ENCODE measurements at regions not wholly inside any gene's neighbourhood (a gene's known extent, or its start where the extent isn't known, plus 50 kb on each side); places are given as distances from the start of the nearest gene placed in this dataset.

- Mint-ChIP-seq H3K36me3 (ENCODE audit: low read depth) (no peaks in the 10 kb centered on the region), H3K9me3 (peaks cover 15% of the 10 kb centered on the region), H3K27me3 (ENCODE audit: low read depth) (no peaks in the 10 kb centered on the region), H3K27ac (no peak overlapping the region), H3K4me1 (ENCODE audit: low read depth) (no peaks in the 10 kb centered on the region), H3K4me3 (ENCODE audit: low read depth) (no peak overlapping the region)
- intact Hi-C loops (cut with micrococcal nuclease), result no loop called here
- no peak for DNase-seq (ENCODE audit: low spot score)
Observed at GRCh38 chr15:52994290-52994689, 204.2 kb upstream of the ONECUT1 start.

- Mint-ChIP-seq H3K27me3 (ENCODE audit: low read depth) (no peaks in the 10 kb centered on the region), H3K4me1 (ENCODE audit: low read depth) (no peaks in the 10 kb centered on the region), H3K4me3 (ENCODE audit: low read depth) (no peak overlapping the region), H3K27ac (no peak overlapping the region), H3K9me3 (no peaks in the 10 kb centered on the region), H3K36me3 (ENCODE audit: low read depth) (no peaks in the 10 kb centered on the region)
- DNase-seq (ENCODE audit: low spot score), result no peak
- intact Hi-C loops (cut with micrococcal nuclease), result no loop called here
Observed at GRCh38 chr15:52984507-52984906, 194.4 kb upstream of the ONECUT1 start.

DNA sequence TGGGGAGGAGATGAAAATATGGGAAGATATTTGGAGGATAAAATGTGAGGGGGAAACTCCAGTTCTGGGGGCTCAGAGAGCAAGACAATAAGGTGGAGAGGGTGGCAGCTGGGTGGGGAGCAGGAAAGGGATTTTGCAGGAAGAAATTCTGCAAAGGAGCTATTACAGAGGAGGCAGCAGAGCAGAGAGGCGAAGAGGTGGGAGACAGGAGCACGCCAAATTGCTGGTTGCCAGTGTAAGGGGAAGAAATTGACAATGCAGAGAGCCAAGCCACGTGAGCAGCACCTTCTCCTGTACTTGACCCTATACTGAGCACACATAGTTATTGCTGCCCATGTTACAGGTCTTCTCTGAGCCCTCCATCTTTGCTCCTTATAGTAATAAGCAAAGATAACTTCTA, 190.3 kb upstream of the ONECUT1 start:
- H3K9me3 Mint-ChIP-seq, result no peaks in the 10 kb centered on the region
- no peaks in the 10 kb centered on the region for H3K4me1 Mint-ChIP-seq (ENCODE audit: low read depth)
- H3K27me3 Mint-ChIP-seq (ENCODE audit: low read depth), result no peaks in the 10 kb centered on the region
- DNase-seq (ENCODE audit: low spot score), result no peak
- intact Hi-C loops (cut with micrococcal nuclease), result no loop called here
- H3K27ac Mint-ChIP-seq, result no peak overlapping the region
- H3K36me3 Mint-ChIP-seq (ENCODE audit: low read depth), result no peaks in the 10 kb centered on the region
- H3K4me3 Mint-ChIP-seq (ENCODE audit: low read depth), result no peak overlapping the region

DNA sequence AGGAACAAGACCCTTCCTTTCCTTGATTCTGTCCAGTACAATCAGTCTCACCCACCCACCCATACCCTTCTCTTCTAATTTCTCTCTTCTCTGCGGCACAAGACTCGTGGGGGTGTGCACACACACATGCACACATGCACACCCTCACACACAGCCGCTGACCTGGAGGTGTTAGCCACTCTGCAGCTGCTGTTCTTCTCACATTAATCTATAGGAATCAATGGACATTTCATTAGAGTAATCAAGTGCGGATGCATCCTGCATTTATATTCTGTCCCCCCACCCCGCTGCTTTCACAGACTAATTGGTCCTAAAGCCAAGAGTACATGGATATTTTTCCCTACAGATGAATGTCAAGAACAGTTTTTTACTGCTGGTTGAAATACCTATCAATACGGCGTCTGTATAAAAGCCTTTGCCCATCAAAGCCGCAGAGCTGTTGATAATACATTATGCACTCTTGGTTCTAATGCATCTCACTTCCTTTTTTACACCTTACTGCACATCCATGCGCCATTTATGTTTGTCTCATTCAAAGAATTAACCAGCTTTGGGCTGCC, 186.5 kb upstream of the ONECUT1 start:
- H3K27ac Mint-ChIP-seq, result no peak overlapping the region
- no peaks in the 10 kb centered on the region for H3K27me3 Mint-ChIP-seq (ENCODE audit: low read depth)
- intact Hi-C loops (cut with micrococcal nuclease), result no loop called here
- H3K36me3 Mint-ChIP-seq (ENCODE audit: low read depth), result no peaks in the 10 kb centered on the region
- no peak overlapping the region for H3K4me3 Mint-ChIP-seq (ENCODE audit: low read depth)
- no peak for DNase-seq (ENCODE audit: low spot score)
- no peaks in the 10 kb centered on the region for H3K4me1 Mint-ChIP-seq (ENCODE audit: low read depth)
- H3K9me3 Mint-ChIP-seq, result no peaks in the 10 kb centered on the region

DNA sequence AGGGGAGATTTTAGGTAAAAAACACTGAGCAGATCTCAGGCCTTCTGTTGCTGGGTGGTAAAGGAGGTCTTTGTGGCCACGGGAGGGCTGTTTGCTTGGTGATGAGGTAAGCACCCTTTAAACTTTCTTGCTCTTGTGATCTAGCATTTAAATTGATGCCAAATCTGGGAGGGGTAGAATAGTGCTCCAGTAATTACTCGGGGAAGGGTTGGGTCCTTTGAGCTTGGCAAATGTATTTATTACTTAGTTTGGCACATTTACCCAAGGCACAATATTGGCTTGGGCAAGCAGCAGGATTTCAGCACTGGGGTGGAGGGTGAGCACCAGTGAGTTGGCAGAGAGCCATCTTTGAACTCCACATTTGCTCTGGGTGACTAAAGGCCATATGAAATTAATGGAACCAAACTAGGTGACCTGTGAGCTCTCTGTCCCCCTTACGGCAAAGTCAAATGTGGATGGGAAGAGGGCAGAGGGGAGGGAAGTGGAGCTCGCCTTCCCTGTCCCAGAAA, 185.9 kb upstream of the ONECUT1 start:
- Mint-ChIP-seq H3K36me3 (ENCODE audit: low read depth) (no peaks in the 10 kb centered on the region), H3K4me3 (ENCODE audit: low read depth) (no peak overlapping the region), H3K27me3 (ENCODE audit: low read depth) (no peaks in the 10 kb centered on the region), H3K27ac (no peak overlapping the region), H3K4me1 (ENCODE audit: low read depth) (no peaks in the 10 kb centered on the region), H3K9me3 (no peaks in the 10 kb centered on the region)
- intact Hi-C loops (cut with micrococcal nuclease), result no loop called here
- DNase-seq (ENCODE audit: low spot score), result no peak

GRCh38 chr15:52963865-52964264, 173.7 kb upstream of the ONECUT1 start:
- Mint-ChIP-seq H3K4me1 (ENCODE audit: low read depth) (no peaks in the 10 kb centered on the region), H3K4me3 (ENCODE audit: low read depth) (no peak overlapping the region), H3K36me3 (ENCODE audit: low read depth) (no peaks in the 10 kb centered on the region), H3K27me3 (ENCODE audit: low read depth) (no peaks in the 10 kb centered on the region), H3K9me3 (no peaks in the 10 kb centered on the region), H3K27ac (no peak overlapping the region)
- intact Hi-C loops (cut with micrococcal nuclease), result no loop called here
- DNase-seq (ENCODE audit: low spot score), result no peak

GRCh38 chr15:52960283-52960682, 170.1 kb upstream of the ONECUT1 start:
- no peaks in the 10 kb centered on the region for H3K4me1 Mint-ChIP-seq (ENCODE audit: low read depth)
- no peak overlapping the region for H3K4me3 Mint-ChIP-seq (ENCODE audit: low read depth)
- DNase-seq (ENCODE audit: low spot score), result no peak
- no peak overlapping the region for H3K27ac Mint-ChIP-seq
- H3K36me3 Mint-ChIP-seq (ENCODE audit: low read depth), result no peaks in the 10 kb centered on the region
- H3K9me3 Mint-ChIP-seq, result no peaks in the 10 kb centered on the region
- intact Hi-C loops (cut with micrococcal nuclease), result no loop called here
- no peaks in the 10 kb centered on the region for H3K27me3 Mint-ChIP-seq (ENCODE audit: low read depth)

GRCh38 chr15:52943746-52944145, 153.6 kb upstream of the ONECUT1 start:
- H3K27me3 Mint-ChIP-seq (ENCODE audit: low read depth), result no peaks in the 10 kb centered on the region
- no peaks in the 10 kb centered on the region for H3K9me3 Mint-ChIP-seq
- no peaks in the 10 kb centered on the region for H3K4me1 Mint-ChIP-seq (ENCODE audit: low read depth)
- H3K4me3 Mint-ChIP-seq (ENCODE audit: low read depth), result no peak overlapping the region
- intact Hi-C loops (cut with micrococcal nuclease), result no loop called here
- no peaks in the 10 kb centered on the region for H3K36me3 Mint-ChIP-seq (ENCODE audit: low read depth)
- no peak for DNase-seq (ENCODE audit: low spot score)
- H3K27ac Mint-ChIP-seq, result no peak overlapping the region

GRCh38 chr15:52936489-52936888, 146.4 kb upstream of the ONECUT1 start:
- intact Hi-C loops (cut with micrococcal nuclease), result no loop called here
- Mint-ChIP-seq H3K4me3 (ENCODE audit: low read depth) (no peak overlapping the region), H3K36me3 (ENCODE audit: low read depth) (no peaks in the 10 kb centered on the region), H3K4me1 (ENCODE audit: low read depth) (no peaks in the 10 kb centered on the region), H3K27ac (no peak overlapping the region), H3K9me3 (no peaks in the 10 kb centered on the region), H3K27me3 (ENCODE audit: low read depth) (no peaks in the 10 kb centered on the region)
- no peak for DNase-seq (ENCODE audit: low spot score)

GRCh38 chr15:52925130-52925529, 135.0 kb upstream of the ONECUT1 start:
- no peak overlapping the region for H3K27ac Mint-ChIP-seq
- no peaks in the 10 kb centered on the region for H3K36me3 Mint-ChIP-seq (ENCODE audit: low read depth)
- DNase-seq (ENCODE audit: low spot score), result no peak
- no peaks in the 10 kb centered on the region for H3K4me1 Mint-ChIP-seq (ENCODE audit: low read depth)
- H3K27me3 Mint-ChIP-seq (ENCODE audit: low read depth), result no peaks in the 10 kb centered on the region
- no peak overlapping the region for H3K4me3 Mint-ChIP-seq (ENCODE audit: low read depth)
- no peaks in the 10 kb centered on the region for H3K9me3 Mint-ChIP-seq
- intact Hi-C loops (cut with micrococcal nuclease), result no loop called here

GRCh38 chr15:52924630-52925029, 134.5 kb upstream of the ONECUT1 start:
- intact Hi-C loops (cut with micrococcal nuclease), result no loop called here
- Mint-ChIP-seq H3K9me3 (no peaks in the 10 kb centered on the region), H3K4me3 (ENCODE audit: low read depth) (no peak overlapping the region), H3K27me3 (ENCODE audit: low read depth) (no peaks in the 10 kb centered on the region), H3K27ac (no peak overlapping the region), H3K4me1 (ENCODE audit: low read depth) (no peaks in the 10 kb centered on the region), H3K36me3 (ENCODE audit: low read depth) (no peaks in the 10 kb centered on the region)
- DNase-seq (ENCODE audit: low spot score), result no peak

DNA sequence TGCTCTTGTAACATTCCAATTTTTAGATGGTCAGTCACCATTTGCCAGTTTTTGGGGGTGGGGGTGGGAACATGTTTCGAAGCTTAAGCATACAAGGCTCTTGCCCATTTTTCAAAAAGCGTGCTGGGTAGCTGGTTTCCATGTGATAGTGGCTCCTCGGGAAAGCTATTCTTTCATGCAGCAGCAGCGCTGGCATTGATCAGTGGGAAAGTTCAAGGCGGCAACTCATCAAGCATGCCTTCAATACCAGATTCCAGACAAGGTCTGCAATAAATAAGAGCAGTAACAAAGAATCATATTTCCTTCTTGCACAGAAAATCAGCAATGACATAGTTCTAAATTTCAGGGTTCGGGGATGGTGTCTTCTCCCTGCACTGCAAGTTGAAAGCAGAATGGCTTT, 133.5 kb upstream of the ONECUT1 start:
- Mint-ChIP-seq H3K9me3 (no peaks in the 10 kb centered on the region), H3K4me3 (ENCODE audit: low read depth) (no peak overlapping the region), H3K36me3 (ENCODE audit: low read depth) (no peaks in the 10 kb centered on the region), H3K27ac (no peak overlapping the region), H3K27me3 (ENCODE audit: low read depth) (no peaks in the 10 kb centered on the region), H3K4me1 (ENCODE audit: low read depth) (no peaks in the 10 kb centered on the region)
- no peak for DNase-seq (ENCODE audit: low spot score)
- intact Hi-C loops (cut with micrococcal nuclease), result no loop called here

DNA sequence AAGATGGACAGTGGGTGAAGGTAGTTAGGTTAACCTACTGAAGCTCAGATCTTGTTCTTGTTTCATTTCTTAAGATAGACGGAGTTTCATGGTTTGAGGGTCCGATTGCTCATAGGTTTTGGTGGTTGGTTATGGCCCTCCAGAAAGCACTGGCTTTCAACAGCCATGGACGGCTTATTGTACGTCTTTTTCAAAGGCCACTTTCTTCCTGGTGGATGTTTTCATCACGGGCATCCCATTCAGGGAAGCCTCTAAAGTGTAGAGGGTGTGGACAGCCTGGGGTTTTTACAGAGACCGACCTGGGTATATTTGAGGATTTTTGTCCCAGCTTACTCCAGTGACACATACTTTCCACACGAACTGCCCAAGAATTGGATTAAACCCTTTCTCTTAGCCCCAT, 132.7 kb upstream of the ONECUT1 start:
- no peak for DNase-seq (ENCODE audit: low spot score)
- no peak overlapping the region for H3K4me3 Mint-ChIP-seq (ENCODE audit: low read depth)
- H3K36me3 Mint-ChIP-seq (ENCODE audit: low read depth), result no peaks in the 10 kb centered on the region
- no peaks in the 10 kb centered on the region for H3K4me1 Mint-ChIP-seq (ENCODE audit: low read depth)
- intact Hi-C loops (cut with micrococcal nuclease), result no loop called here
- no peak overlapping the region for H3K27ac Mint-ChIP-seq
- no peaks in the 10 kb centered on the region for H3K9me3 Mint-ChIP-seq
- H3K27me3 Mint-ChIP-seq (ENCODE audit: low read depth), result no peaks in the 10 kb centered on the region

DNA sequence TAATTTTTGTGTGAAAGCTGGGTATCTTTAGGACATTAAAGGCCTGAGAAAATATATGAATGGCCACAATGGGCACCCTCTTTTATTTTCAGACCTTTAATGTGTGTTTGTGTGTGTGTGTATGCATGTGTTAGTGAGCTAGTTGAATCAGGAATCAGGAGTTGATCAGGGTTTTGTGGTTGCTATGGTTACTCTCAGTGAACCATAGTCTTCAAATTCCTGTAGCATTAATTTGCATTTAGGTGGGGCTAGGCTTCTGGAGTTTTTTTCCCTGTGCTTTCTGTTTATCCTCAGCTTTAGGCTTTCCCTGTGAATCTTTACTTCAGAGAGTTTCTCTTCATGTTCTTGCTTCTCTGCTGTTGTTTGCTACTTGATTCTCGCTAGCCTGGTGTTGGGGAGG, 122.0 kb upstream of the ONECUT1 start:
- intact Hi-C loops (cut with micrococcal nuclease), result no loop called here
- Mint-ChIP-seq H3K27ac (no peak overlapping the region), H3K9me3 (peaks cover 4% of the 10 kb centered on the region), H3K4me3 (ENCODE audit: low read depth) (no peak overlapping the region), H3K27me3 (ENCODE audit: low read depth) (no peaks in the 10 kb centered on the region), H3K36me3 (ENCODE audit: low read depth) (no peaks in the 10 kb centered on the region), H3K4me1 (ENCODE audit: low read depth) (no peaks in the 10 kb centered on the region)
- DNase-seq (ENCODE audit: low spot score), result no peak
